ENCODE measurements at regions not wholly inside any gene's neighbourhood (a gene's known extent, or its start where the extent isn't known, plus 50 kb on each side); places are given as distances from the start of the nearest gene placed in this dataset.
"Not testable (repeated sequence)": the region's sequence is repeated elsewhere in the genome, so short reads cannot be mapped to it uniquely, and the experiment has no call there.

DNA sequence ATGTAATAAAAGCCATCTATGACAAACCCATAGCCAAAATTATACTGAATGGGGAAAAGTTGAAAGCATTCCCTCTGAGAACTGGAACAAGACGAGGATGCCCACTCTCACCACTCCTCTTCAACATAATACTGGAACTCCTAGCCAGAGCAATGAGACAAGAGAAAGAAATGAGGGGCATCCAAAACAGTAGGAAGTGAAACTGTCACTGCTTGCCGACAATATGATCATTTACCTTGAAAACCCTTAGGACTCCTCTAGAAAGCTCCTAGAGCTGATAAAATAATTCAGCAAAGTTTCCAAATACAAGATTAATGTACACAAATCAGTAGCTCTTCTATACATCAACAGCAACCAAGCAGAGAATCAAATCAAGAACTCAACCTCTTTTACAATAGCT, 241.0 kb upstream of the ZEB2 start:
- not testable (repeated sequence) for TF ChIP-seq POLR2AphosphoS5 (IDR thresholded peaks at IDR 0.05)
- TF ChIP-seq, protein P1, sequence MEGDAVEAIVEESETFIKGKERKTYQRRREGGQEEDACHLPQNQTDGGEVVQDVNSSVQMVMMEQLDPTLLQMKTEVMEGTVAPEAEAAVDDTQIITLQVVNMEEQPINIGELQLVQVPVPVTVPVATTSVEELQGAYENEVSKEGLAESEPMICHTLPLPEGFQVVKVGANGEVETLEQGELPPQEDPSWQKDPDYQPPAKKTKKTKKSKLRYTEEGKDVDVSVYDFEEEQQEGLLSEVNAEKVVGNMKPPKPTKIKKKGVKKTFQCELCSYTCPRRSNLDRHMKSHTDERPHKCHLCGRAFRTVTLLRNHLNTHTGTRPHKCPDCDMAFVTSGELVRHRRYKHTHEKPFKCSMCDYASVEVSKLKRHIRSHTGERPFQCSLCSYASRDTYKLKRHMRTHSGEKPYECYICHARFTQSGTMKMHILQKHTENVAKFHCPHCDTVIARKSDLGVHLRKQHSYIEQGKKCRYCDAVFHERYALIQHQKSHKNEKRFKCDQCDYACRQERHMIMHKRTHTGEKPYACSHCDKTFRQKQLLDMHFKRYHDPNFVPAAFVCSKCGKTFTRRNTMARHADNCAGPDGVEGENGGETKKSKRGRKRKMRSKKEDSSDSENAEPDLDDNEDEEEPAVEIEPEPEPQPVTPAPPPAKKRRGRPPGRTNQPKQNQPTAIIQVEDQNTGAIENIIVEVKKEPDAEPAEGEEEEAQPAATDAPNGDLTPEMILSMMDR (IDR thresholded peaks at IDR 0.05), result not testable (repeated sequence)

Measured in sigmoid colon (tissue), 4 donors.